ENCODE measurements at regions not wholly inside any gene's neighbourhood (a gene's known extent, or its start where the extent isn't known, plus 50 kb on each side); places are given as distances from the start of the nearest gene placed in this dataset.

GRCh38 chr12:83404521-83404920 lies 717.8 kb downstream of the TMTC2 start:
- no peaks in the 10 kb centered on the region for H3K4me1 ChIP-seq
- POLR2A ChIA-PET, result no interaction called here
- TF ChIP-seq TP53 (CRISPR knock-in tag; IDR thresholded peaks at IDR 0.05) (no peak), RFX5 (IDR thresholded peaks at IDR 0.05) (no peak), RAD21 (conservative IDR thresholded peaks at IDR 0.05 in 1 of 2, IDR thresholded peaks at IDR 0.05 in 1 of 2) (no peak), ELK1 (IDR thresholded peaks at IDR 0.05; ENCODE audit: low read depth, low read length) (no peak), EP300 (IDR thresholded peaks at IDR 0.05) (no peak), NFE2L2 (conservative IDR thresholded peaks at IDR 0.05; ENCODE audit: low read length) (no peak), HOXB13 (CRISPR knock-in tag; IDR thresholded peaks at IDR 0.05; ENCODE audit: low read depth) (no peak), E2F6 (IDR thresholded peaks at IDR 0.05; ENCODE audit: borderline replicate concordance, low read depth) (no peak), HOXB5 (CRISPR knock-in tag; IDR thresholded peaks at IDR 0.05) (no peak), GATA3 (IDR thresholded peaks at IDR 0.05; ENCODE audit: borderline replicate concordance) (no peak), MAX (IDR thresholded peaks at IDR 0.05) (no peak)
- 12% methylated on average over 3 of the region's 3 CpGs for WGBS (ENCODE audit: missing lambda C conversion rate)
- no peak for ATAC-seq
- FAIRE-seq, result no peak
- CTCF ChIA-PET, result no interaction called here
- H3K9me3 ChIP-seq, result no peaks in the 10 kb centered on the region
- no peak overlapping the region for H3K27ac ChIP-seq
- no peak overlapping the region for H3K4me2 ChIP-seq
- no peak overlapping the region for H3K4me3 ChIP-seq
- DNase-seq (ENCODE audit: low read depth in 1 of 2, low spot score in 1 of 2), result no peak

GRCh38 chr12:83390186-83390585 lies 703.5 kb downstream of the TMTC2 start:
- WGBS (ENCODE audit: missing lambda C conversion rate), result 8% methylated on average over 3 of the region's 3 CpGs
- CTCF ChIA-PET, result interaction anchor here (0.6 to 6.0 kb wide), 3 partner anchors 13 to 760 kb away, joined by 3 to 21 read pairs (median 3); partner anchors contain the start of gene TMTC2

GRCh38 chr12:83389237-83389996 lies 702.7 kb downstream of the TMTC2 start:
- no peaks in the 10 kb centered on the region for H3K9me3 ChIP-seq
- WGBS (ENCODE audit: missing lambda C conversion rate), result 27% methylated on average over 16 of the region's 16 CpGs
- H3K4me1 ChIP-seq, result no peaks in the 10 kb centered on the region
- peak in 1 of 2 experiments; percentile 77; a peak in 3 of 6 replicates for ATAC-seq
- no peak overlapping the region for H3K4me2 ChIP-seq
- no peak overlapping the region for H3K27ac ChIP-seq
- TF ChIP-seq ATOH8 (CRISPR knock-in tag; IDR thresholded peaks at IDR 0.05; ENCODE audit: low read depth) (no peak), CTCF (IDR thresholded peaks at IDR 0.05) (0 out of 3 replicates have a peak, but pooled peaks have one; percentile 7), SMC3 (IDR thresholded peaks at IDR 0.05) (0 out of 3 replicates have a peak, but pooled peaks have one; percentile 12), NFE2L2 (conservative IDR thresholded peaks at IDR 0.05; ENCODE audit: low read length) (no peak), RAD21 (conservative IDR thresholded peaks at IDR 0.05 in 1 of 2, IDR thresholded peaks at IDR 0.05 in 1 of 2) (peak in 1 of 2 experiments; percentile 52; a peak in 2 of 5 replicates), MAX (IDR thresholded peaks at IDR 0.05) (0 out of 2 replicates have a peak, but pooled peaks have one; percentile 32), POLR2AphosphoS2 (conservative IDR thresholded peaks at IDR 0.05; ENCODE audit: low read length) (no peak)
- no peak overlapping the region for H3K4me3 ChIP-seq
- ChIA-PET POLR2A (no interaction called here), CTCF (interaction anchor here (0.6 to 6.0 kb wide), 4 partner anchors 12 to 761 kb away, joined by 3 to 21 read pairs (median 3); partner anchors contain the start of gene TMTC2)
- DNase-seq (ENCODE audit: low read depth in 1 of 2, low spot score in 1 of 2), result peak in 1 of 2 experiments; percentile 38
- no peak for FAIRE-seq

More at GRCh38 chr12:83390186-83390585, 703.5 kb downstream of the TMTC2 start:
- H3K4me1 ChIP-seq, result no peaks in the 10 kb centered on the region
- TF ChIP-seq JUN (IDR thresholded peaks at IDR 0.05), result no peak
- no peak for TF ChIP-seq ZFP36 (IDR thresholded peaks at IDR 0.05; ENCODE audit: borderline replicate concordance, partially characterized antibody)
- TF ChIP-seq TP53 (CRISPR knock-in tag; IDR thresholded peaks at IDR 0.05), result no peak
- no peak for TF ChIP-seq MAX (IDR thresholded peaks at IDR 0.05)
- no peak for TF ChIP-seq E2F6 (IDR thresholded peaks at IDR 0.05; ENCODE audit: borderline replicate concordance, low read depth)
- TF ChIP-seq CHD2 (IDR thresholded peaks at IDR 0.05; ENCODE audit: low read length, partially characterized antibody), result no peak
- TF ChIP-seq RNF2 (IDR thresholded peaks at IDR 0.05; ENCODE audit: borderline replicate concordance, low read depth), result no peak
- no peak for TF ChIP-seq NPAS2 (CRISPR knock-in tag; IDR thresholded peaks at IDR 0.05; ENCODE audit: borderline replicate concordance)
- no peak for TF ChIP-seq SREBF2 (IDR thresholded peaks at IDR 0.05)
- no peak for TF ChIP-seq HOXA7 (CRISPR knock-in tag; IDR thresholded peaks at IDR 0.05)
- no peak overlapping the region for H3K4me3 ChIP-seq
- H3K4me2 ChIP-seq, result no peak overlapping the region
- FAIRE-seq (no peak), ATAC-seq (no peak), DNase-seq (ENCODE audit: low read depth in 1 of 2, low spot score in 1 of 2) (no peak)
- POLR2A ChIA-PET, result no interaction called here
- no peak overlapping the region for H3K27ac ChIP-seq
- no peaks in the 10 kb centered on the region for H3K9me3 ChIP-seq

Measured in A549 (cell line).